GM13977 (cell line): ENCODE measurements at regions not wholly inside any gene's neighbourhood (a gene's known extent, or its start where the extent isn't known, plus 50 kb on each side); places are given as distances from the start of the nearest gene placed in this dataset.

ENCODE experiments used
- DNase-seq: peaks from one replicate; pipeline ENCODE4 v3.0.0; 2012; ENCODE audit warnings: low spot score
- CTCF ChIP-seq: IDR thresholded peaks from 2 replicates; pipeline ENCODE4 v1.5.1; 2012; ENCODE audit warnings: mild to moderate bottlenecking, control low read depth; ENCODE audit not compliant: insufficient read depth; ENCODE audit errors: extremely low read depth, missing control alignments
- in situ Hi-C: fragments of 300-500 bp; cut with MboI; formaldehyde crosslinking; loops from one replicate; pipeline ENCODE4 v1.12.0; 2022; ENCODE audit warnings: low sequenced_read_pairs, low pct_unique_long_range_greater_than_20kb, mixed read lengths, inconsistent platforms; ENCODE audit not compliant: unreplicated experiment

DNA sequence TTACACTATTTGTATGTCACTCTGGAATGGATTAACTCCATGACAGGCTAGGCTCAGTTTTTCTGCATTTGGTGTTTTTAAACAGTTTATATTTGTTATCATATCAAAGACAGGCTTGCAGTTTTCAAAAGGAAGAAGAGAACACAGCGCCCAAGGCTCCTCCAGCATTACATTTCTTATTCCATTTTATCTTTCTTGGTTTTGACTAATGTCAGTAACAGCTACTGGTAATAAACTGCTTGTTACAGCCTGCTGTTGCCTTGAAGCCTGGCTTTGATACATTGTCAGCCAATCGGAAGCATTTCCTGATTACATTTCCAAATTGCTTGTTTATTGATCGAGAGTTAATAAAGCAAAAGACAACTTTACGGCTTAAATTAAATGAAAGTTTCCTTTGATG, 166.0 kb upstream of the MDFIC start:
- no peak for TF ChIP-seq CTCF
- in situ Hi-C loops, result no loop called here
- DNase-seq, result no peak

DNA sequence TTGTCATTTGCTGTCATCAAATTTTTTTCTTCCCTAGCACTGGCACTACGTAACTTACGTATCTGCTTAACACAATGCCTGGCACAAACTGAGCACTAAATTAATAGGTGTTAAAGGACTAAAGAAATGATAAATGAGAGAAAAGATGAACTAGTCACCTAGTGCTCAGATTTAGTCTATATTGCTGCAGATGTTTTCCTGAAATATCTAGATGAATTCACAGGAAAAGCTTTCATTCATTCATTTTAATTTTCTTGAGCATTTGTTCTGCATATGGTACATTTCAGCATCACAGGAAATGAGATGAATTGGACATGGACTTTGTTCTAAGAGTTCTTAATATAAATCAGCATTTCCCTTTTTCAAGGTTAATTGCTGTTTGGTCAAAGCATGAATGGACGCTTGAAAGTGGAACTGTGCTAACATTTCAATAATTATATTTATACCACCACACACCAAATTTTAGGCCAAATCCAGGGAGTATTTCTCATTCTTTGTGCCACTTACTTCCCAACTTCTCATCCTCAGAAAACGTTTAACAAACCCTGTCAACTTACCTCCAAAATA, 163.2 kb upstream of the MDFIC start:
- in situ Hi-C loops, result no loop called here
- DNase-seq, result no peak
- TF ChIP-seq CTCF, result no peak

GRCh38 chr7:114759347-114760062, 162.4 kb upstream of the MDFIC start:
- in situ Hi-C loops, result no loop called here
- no peak for TF ChIP-seq CTCF
- no peak for DNase-seq

DNA sequence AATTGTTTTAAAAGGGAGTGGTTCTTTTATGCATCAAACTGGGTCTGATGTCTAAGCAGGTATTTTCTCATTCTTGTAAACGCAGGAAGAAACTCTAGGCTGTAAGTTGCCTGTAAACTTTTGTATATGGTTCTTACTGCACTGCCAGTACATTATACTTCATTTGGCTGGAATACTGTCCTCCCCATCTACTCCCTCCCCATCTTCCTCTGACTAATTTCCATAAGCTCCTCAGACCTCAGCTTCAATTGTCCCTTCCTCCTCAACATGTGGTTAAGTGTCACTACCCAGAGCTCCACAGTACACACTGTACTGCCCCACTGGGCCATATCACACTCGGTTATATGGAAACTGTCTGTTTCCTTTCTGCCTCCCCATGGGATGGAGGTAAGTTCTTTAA, 161.4 kb upstream of the MDFIC start:
- no peak for TF ChIP-seq CTCF
- no peak for DNase-seq
- in situ Hi-C loops, result no loop called here

DNA sequence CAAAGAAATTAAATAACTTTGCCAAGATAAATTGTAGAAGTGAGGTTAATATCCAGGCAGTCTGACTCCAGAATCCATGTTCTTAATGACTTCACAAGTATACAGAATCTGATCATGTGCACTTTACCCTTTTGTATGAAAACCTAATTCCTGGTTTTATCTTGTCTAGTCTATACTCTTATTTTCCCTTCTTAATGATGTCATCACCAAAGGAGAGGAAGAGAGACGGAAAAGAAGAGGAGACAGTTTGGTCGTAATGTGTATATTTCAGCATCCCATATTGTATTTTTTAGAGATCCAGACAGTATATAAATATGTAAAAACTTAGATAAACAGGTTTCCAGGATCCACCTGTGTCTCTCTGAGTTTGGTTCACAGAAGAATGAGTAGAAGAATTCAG, 159.9 kb upstream of the MDFIC start:
- no peak for TF ChIP-seq CTCF
- in situ Hi-C loops, result no loop called here
- DNase-seq, result no peak

DNA sequence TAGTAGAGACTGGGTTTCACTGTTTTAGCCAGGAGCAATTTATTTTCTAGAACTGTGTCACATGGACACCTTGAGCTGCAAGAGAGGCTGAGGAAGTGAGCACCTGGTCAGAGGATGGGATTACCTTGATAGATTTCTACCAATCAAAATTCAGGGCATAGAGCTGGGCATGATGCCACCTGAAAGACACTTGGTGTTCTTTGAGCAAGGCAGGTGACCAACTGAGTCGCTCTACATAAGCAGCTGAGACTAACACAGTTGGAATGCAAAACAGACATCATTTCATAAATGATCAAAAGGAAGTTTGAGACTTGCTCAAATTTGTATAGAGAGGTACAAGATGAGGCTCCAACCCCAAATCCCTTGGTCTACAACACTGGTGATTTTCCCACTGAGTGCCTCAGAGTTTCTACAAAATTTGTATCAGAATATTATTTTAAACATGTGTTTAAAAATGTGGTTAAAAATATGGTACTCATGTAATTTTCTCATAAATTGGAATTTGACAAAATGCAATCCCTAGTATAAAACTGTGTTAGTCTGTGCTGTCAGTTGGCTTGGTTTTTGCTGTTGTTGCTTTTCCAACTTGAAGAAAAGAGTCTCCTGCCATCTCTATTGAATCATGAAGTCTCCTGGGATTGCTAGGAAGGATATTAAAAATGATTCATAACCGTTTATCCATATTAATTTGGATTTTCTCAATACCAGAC, 156.4 kb upstream of the MDFIC start:
- no peak for DNase-seq
- no peak for TF ChIP-seq CTCF
- in situ Hi-C loops, result no loop called here
